ENCODE measurements at regions not wholly inside any gene's neighbourhood (a gene's known extent, or its start where the extent isn't known, plus 50 kb on each side); places are given as distances from the start of the nearest gene placed in this dataset.

DNA sequence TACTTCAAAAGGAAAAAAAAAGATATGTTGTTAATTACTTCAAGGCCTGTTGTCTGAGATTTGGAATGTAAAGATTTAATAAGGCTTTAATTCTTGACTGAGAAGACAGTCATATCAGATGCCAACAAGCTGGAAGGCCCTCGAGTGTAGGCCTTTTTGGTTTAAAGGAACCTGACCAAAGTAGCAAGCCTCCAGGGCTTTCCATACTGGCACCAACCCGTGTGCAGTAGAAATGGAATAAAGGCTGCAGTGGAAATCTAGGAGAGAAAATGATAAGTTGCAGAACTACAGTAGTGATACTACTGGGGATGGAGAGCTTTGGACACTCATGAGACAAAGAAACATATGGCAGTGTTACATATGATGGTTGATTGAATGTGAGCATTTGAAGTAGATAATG is 358.0 kb downstream of the TAF11L14 start:
- TF ChIP-seq, protein P1, sequence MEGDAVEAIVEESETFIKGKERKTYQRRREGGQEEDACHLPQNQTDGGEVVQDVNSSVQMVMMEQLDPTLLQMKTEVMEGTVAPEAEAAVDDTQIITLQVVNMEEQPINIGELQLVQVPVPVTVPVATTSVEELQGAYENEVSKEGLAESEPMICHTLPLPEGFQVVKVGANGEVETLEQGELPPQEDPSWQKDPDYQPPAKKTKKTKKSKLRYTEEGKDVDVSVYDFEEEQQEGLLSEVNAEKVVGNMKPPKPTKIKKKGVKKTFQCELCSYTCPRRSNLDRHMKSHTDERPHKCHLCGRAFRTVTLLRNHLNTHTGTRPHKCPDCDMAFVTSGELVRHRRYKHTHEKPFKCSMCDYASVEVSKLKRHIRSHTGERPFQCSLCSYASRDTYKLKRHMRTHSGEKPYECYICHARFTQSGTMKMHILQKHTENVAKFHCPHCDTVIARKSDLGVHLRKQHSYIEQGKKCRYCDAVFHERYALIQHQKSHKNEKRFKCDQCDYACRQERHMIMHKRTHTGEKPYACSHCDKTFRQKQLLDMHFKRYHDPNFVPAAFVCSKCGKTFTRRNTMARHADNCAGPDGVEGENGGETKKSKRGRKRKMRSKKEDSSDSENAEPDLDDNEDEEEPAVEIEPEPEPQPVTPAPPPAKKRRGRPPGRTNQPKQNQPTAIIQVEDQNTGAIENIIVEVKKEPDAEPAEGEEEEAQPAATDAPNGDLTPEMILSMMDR (conservative IDR thresholded peaks at IDR 0.05; ENCODE audit: low read depth, low read length) = no peak
- no peak for TF ChIP-seq RFX5 (IDR thresholded peaks at IDR 0.05; ENCODE audit: low read depth, low read length)
- no peak for TF ChIP-seq POLR2A (IDR thresholded peaks at IDR 0.05; ENCODE audit: low read depth, low read length)
- no peak for TF ChIP-seq SMC3 (IDR thresholded peaks at IDR 0.05; ENCODE audit: low read depth, low read length)
- TF ChIP-seq FOS (IDR thresholded peaks at IDR 0.05; ENCODE audit: low read depth, low read length) = no peak
- TF ChIP-seq, protein P2, sequence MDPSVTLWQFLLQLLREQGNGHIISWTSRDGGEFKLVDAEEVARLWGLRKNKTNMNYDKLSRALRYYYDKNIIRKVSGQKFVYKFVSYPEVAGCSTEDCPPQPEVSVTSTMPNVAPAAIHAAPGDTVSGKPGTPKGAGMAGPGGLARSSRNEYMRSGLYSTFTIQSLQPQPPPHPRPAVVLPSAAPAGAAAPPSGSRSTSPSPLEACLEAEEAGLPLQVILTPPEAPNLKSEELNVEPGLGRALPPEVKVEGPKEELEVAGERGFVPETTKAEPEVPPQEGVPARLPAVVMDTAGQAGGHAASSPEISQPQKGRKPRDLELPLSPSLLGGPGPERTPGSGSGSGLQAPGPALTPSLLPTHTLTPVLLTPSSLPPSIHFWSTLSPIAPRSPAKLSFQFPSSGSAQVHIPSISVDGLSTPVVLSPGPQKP (IDR thresholded peaks at IDR 0.05; ENCODE audit: borderline replicate concordance, low read depth, low read length) = no peak
- TF ChIP-seq NFE2L2 (IDR thresholded peaks at IDR 0.05; ENCODE audit: low read depth, low read length) = no peak
- no peak for TF ChIP-seq MAFK (IDR thresholded peaks at IDR 0.05; ENCODE audit: low read depth, low read length)
- no peak for TF ChIP-seq RAD21 (IDR thresholded peaks at IDR 0.05; ENCODE audit: low read length)

Data from IMR-90 (cell line).